B cell (primary cell): ENCODE measurements at regions not wholly inside any gene's neighbourhood (a gene's known extent, or its start where the extent isn't known, plus 50 kb on each side); places are given as distances from the start of the nearest gene placed in this dataset.

ENCODE experiments used
- CTCF ChIP-seq: fragments of 200-600 bp; IDR thresholded peaks from one replicate; pipeline ENCODE4 v1.8.0; 2022; ENCODE audit warnings: antibody characterized with exemption, mild to moderate bottlenecking
- EZH2 ChIP-seq: IDR thresholded peaks from 2 replicates; pipeline ENCODE4 v1.6.1; 2012; ENCODE audit warnings: borderline replicate concordance, low read depth, mild to moderate bottlenecking, moderate library complexity, low read length; ENCODE audit not compliant: insufficient read depth, poor library complexity, severe bottlenecking

DNA sequence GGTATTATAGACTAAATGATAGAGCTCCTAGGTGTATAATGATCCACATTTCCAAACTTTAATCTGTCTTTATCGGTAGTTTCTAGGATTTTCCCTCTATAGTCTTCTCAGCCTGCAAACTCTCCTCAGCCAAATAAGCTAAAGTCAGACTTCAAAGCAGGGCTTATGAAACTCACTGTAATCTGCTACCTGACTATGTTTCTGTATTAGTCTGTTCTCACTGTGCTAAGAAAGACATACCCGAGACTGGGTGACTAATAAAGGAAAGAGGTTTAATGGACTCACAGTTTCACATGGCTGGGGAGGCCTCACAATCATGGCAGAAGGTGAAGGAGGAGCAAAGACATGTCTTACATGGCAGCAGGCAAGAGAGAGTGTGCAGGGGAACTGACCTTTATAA, 928.7 kb upstream of the ADGRB3 start:
- no peak for TF ChIP-seq CTCF
- no peak for TF ChIP-seq EZH2
